CMK (cell line): ENCODE measurements at regions not wholly inside any gene's neighbourhood (a gene's known extent, or its start where the extent isn't known, plus 50 kb on each side); places are given as distances from the start of the nearest gene placed in this dataset.

ENCODE experiments used
- DNase-seq: peaks from one replicate; pipeline ENCODE4 v3.0.0-alpha.2; 2010; ENCODE audit warnings: low read depth

GRCh38 chr15:100735129-100736053, 133.0 kb downstream of the ASB7 start:
- DNase-seq, result no peak

DNA sequence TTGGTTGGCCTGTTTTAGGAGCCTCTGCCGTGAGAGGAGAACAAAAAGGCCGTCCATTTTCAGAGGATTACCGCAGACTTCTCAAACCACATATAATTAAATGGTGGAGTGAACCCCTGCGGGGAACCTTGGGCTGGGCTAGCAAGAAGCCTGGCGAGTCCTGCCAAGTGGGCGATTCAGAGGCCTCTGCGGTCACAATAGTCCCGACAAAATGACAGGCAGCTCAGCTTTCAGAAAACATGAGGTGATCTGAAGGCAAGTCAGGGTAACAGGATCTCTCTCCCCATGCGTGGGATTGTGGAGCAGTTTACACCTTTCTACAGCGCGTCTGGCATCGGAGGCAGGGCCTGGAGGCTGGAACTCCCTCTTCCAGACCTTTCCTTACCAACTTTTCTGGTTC, 134.8 kb downstream of the ASB7 start:
- no peak for DNase-seq

- no peak for DNase-seq
These were observed 136.2 kb downstream of the ASB7 start for GRCh38 chr15:100738614-100739013.

GRCh38 chr15:100740138-100740537, 137.7 kb downstream of the ASB7 start:
- DNase-seq, result no peak

DNA sequence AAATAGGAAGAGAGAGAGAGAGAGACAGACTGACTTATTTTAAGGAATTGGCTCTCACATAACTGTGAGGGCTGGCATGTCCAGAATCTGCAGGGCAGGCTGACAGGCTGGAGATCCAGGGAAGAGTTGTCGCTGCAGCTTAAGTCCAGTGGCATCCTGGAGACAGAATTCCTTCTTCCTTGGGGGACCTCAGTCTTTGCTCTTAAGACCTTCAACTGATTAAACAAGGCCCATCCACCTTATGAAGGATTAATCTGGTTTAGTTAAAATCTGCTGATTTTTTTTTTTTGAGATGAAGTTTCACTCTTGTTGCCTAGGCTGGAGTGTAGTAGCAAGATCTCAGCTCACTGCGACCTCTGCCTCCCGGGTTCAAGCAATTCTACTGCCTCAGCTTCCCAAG, 128.0 kb upstream of the ALDH1A3 start:
- no peak for DNase-seq

DNA sequence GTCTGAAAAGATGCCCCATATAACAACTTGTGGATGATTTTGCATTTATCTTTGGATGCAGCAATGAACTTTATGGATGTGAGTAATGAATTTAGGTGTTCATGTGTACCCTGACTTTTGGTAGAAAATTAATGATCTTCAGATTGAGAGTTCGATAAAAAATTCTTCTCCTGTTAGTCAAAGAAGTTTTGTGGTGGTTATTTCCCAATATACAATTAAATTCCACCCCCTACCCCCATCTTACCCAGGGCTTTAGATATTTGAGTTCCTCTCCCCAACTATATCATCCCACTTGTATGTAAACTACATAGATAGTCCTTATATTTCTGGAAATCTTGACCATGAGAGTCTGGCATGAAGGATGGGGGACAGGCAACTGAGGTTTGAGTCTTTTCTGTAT, 126.1 kb upstream of the ALDH1A3 start:
- no peak for DNase-seq

DNA sequence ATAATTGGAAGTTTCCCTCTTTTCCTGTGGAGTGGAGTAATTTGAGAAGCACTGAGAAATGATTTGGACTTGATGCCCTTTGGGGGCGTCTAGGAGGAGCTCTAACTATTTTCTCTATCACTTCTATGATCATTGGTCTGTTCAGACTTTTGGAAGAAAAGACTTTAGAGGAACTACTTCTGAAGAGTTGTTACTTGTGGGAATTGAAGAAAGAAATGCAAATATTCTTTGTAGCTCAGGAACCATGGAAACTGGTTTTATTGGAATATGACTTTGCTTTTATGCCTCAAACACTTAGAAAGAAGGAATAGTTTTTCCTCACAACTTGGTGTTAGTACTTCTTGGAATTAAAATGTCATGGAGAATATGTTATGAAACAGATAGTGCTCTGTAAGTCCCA, 122.0 kb upstream of the ALDH1A3 start:
- no peak for DNase-seq

GRCh38 chr15:100758555-100758954, 121.1 kb upstream of the ALDH1A3 start:
- no peak for DNase-seq

- no peak for DNase-seq
These were observed 120.5 kb upstream of the ALDH1A3 start for GRCh38 chr15:100759106-100759505.

DNA sequence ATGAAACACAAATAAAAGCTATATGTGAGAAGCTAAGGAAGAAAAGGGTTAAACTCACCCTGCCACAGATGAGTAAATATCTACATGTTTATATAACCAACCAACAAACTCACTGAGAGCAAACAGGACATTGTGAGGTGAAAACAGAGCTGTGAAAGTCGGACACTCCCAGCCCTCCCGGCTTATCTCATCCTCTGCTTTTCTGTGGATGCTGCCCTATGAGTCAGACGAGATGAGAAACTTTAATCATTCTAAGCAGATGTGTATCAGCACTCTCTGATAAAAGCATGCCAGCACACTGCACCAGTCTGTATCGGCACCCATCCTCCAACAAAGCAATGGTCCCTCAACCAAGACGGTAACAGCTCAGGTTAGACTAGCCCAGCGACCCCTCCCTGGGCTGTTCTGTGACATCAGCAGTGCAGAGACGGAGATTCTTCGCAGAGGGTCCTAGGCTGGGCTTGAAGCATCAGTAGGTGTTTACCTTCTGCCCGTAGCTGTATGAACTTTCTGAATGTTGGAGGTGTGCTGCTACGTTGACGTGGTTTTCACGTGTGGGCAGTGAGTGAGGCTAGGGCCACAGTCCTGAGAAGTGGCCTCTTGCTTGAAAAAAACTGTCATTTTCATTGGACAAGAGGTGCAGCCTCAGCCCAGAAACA, 119.8 kb upstream of the ALDH1A3 start:
- no peak for DNase-seq

DNA sequence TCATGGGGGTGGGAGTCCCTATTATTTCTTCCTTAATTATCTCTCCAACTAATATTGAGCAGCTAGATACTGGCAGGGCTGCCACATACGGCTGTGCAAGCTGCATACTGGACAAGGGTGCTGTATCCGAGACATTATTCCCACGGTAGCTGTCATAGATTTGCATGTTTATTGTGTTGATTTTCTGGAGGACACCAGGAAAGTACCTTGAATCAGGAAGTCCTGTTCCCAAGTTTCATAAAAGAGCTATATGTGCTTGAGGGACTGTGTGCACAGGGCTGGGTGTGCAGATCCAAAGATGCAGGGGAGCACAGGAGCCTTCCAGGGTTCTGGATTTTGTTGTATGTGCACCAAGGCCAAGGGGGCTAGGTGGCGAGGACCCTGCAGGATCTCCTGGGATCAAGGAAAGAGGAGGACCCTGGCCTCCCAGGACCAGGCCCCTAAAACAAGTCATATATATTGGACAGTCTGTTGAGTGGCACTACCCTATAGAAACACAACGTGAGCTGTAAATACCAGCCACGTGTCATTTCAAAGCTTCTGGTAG, 119.2 kb upstream of the ALDH1A3 start:
- no peak for DNase-seq

DNA sequence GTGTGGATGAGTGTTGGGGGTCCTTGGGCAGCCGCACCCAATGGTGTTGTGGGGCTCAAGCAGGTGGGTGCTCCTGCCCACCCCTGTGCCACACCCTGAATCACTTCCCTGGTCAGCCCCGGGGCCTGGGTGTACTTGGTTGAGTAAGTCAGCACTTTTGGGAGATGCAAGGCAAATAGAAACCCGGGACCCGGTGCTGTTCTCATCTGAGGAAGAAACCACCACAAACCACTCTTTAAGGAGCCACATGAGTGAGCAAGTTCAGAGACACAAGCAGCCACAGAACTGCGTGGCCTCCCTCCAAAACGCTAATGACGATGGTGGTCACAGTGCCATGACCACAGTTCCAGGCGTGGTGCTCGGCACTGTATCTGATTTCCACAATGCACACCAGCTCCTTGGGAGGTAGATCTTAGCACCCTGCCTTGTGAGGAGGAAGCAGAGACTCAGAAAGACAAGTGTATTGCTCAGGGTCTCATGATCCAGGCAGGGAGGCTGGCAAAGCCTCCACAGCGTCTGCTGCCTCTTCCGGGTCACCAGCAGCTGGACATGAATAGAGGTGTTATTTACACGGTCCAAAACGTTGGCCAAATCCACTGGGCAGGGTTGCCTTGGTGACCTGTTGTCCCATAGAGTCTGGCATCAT, 118.2 kb upstream of the ALDH1A3 start:
- no peak for DNase-seq

- DNase-seq, result no peak
These were observed 117.3 kb upstream of the ALDH1A3 start for GRCh38 chr15:100762289-100762688.

DNA sequence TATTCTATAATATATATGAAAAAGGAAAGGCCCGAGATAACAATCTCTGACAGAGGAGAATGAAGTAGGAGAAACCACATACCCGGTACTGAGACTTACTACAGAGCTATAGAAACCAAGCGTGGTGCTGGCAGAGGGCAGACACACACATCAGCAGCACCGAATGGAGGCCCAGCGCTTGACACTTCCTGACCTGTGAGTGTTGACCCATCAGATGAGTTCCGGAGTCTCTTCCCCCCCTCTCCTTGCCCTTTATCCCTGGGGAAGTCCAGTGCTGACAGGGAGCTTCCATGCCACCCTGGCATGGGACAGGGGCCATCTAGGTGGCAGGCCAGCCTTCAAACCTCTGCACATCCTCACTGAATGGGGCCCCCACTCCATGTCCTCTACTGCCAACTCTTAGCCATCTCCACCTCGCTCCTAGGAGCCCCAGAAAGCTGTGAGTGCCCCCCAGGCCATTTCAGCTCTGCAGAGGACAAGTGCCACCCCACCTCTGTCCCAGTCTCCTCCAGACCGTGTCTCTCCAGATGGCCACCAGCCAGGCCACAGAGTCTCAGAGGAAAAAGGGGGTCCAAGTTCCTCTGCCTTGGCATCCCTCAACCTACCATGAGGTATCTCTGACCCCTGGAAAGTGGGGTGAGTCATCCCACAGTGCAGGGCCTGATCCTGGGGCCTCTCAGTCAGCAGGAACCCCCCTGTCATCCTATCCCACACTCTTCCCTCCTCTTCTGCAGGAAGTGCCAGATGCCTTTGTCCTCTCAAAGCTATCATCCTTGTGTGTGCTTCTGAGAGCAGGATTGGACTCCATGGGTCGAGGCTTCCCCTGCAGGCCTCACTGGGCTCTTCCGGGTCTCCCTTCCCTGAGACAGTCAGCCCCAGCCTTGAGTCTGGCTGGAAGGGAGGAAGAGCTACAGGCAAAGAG, 116.5 kb upstream of the ALDH1A3 start:
- DNase-seq, result no peak

DNA sequence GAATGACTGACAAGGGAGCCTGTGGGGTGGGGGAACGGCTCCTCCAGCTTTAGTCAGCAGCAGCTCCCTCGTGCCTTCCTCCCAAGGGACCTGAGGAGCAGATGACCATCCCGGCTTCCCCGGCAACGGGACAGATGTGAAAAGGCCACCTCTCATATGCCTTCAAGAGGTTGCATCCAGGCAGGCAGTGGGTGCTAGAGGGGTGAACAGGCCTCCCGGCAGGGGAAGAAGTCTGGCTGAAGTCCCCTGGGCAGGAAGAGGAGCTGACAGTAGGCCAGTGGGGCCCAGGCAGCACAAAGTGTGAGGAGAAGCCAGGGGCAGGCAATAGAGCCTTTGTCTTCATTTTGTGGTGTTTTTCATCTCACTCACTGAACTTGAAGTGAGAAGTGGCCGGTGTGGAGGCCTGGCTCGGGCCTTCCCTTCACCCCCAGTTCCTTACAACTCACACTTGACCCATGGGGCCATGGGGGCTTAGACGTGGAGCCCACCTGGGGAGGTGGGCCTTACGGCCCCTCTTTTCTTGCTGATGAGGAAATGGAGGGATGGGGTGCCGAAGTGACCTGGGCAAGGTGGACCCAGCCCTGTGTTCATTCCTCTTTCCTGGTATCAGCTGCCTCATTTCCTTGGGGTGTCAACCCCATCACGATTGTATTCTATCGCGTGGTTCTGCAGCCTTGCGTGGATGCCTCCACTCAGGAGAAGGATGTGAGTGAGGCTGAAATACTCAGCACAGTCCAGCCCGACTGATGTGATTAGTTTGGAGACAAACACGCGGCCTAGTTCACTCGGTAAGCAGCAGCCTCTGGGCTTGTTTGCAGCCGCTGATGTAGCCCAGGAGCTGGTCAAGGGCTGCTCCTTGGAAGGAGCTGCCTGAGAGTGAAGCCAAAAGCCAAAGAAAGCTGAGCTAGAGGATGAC, 115.5 kb upstream of the ALDH1A3 start:
- no peak for DNase-seq

GRCh38 chr15:100764778-100765466, 114.7 kb upstream of the ALDH1A3 start:
- no peak for DNase-seq

DNA sequence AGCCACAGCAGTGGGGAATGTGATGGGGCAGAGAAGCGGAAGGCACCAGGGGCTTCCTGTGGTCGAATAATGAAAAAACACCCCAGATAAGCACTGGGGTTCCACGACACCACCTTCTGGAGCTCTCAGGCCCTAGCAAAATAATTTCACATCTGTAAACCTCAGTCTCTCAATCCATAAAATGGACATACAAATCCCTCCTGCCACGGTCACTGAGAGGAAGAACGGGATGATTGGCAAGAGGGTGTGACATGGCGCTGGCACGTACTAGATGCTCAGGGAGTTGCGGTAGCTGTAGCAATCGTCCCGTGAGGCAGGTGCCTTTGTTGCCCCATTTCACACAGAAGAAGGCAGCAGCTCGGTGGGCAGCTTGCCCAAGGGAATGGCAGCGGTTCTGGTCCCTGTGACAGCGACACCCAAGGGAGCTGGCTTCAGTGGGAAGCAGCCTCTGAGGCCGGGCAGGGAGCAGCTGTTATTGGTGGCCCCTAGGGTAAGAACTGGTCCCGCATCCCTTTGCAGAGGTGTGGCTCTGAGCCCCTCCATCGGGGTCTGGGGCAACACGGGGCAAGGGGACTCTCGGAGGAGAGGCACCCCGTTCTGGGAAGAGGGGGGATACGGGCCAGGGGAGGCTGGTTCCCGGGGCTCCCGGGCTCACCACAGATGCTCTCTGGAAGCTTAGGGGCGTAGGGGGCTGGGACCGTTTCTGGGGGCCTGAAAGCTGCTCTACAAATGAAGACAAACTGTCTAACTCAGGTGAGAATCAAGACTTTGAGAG, 114.0 kb upstream of the ALDH1A3 start:
- DNase-seq, result peak; percentile 3

DNA sequence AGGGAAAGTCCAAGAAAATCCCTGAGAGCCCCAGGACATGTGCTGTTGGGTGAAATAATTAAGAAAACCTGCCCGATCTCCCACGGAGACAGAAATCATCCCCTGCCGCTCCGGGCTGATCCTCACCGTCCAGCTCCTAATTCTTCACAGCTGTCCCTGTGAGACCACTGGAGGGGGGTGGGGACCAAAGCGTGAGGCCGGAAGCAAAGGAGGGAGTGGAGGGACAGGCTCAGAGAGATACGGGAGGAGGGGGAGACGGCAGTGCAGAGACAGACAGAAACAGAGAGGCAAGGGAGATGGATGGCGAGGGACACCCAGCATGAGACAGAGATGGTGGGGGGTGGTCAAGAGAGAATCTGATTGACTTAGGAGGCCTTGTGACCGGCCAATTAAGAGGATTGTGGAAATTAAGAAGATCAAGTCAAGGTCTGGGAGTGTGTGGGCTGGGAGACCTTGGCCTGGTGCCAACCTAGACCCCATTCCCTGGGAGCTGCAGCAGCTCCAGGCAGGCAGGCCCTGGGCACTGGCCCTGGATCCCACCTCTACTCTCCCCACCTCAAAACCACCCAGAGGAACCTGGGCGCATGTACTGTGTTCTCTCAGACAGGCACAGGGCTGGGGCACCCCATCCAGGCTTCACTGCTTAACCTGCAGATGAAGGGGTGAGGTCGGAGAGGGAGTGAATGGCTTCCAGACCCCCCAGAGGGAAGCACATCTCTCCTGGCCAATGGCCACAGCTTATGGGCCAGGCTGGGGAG, 113.2 kb upstream of the ALDH1A3 start:
- no peak for DNase-seq
